ENCODE measurements at regions not wholly inside any gene's neighbourhood (a gene's known extent, or its start where the extent isn't known, plus 50 kb on each side); places are given as distances from the start of the nearest gene placed in this dataset.

GRCh38 chr1:80929868-80930508, 870.7 kb upstream of the ADGRL2 start:
- no peaks in the 10 kb centered on the region for H3K4me1 ChIP-seq
- H3K27ac ChIP-seq = no peak overlapping the region
- TF ChIP-seq CTCF (IDR thresholded peaks at IDR 0.05) = peak in 1 of 4 donors; percentile 9
- TF ChIP-seq POLR2A (IDR thresholded peaks at IDR 0.05) = no peak
- H3K27me3 ChIP-seq = no peaks in the 10 kb centered on the region
- intact Hi-C loops (cut with DNase I) = no loop called here
- DNase-seq = no peak
- no peaks in the 10 kb centered on the region for H3K36me3 ChIP-seq
- whole genome bisulfite sequencing (ENCODE audit: insufficient coverage, low coverage, low lambda C conversion rate, missing lambda C conversion rate) = 43% methylated on average over 1 of the region's 3 CpGs
- ATAC-seq = peak; percentile 50 to 76 (median 61)
- no peaks in the 10 kb centered on the region for H3K9me3 ChIP-seq
- H3K4me3 ChIP-seq = no peak overlapping the region

- TF ChIP-seq POLR2A (IDR thresholded peaks at IDR 0.05) = no peak
- TF ChIP-seq CTCF (IDR thresholded peaks at IDR 0.05) = no peak
- H3K36me3 ChIP-seq = no peaks in the 10 kb centered on the region
- peak in 1 of 4 donors; percentile 15 for ATAC-seq
- 69% methylated on average over 4 of the region's 4 CpGs for WGBS (ENCODE audit: insufficient coverage, low coverage, low lambda C conversion rate, missing lambda C conversion rate)
- H3K4me3 ChIP-seq = no peak overlapping the region
- no peaks in the 10 kb centered on the region for H3K9me3 ChIP-seq
- no peak for DNase-seq
- no peaks in the 10 kb centered on the region for H3K4me1 ChIP-seq
- intact Hi-C loops (cut with DNase I) = no loop called here
- H3K27ac ChIP-seq = no peak overlapping the region
- H3K27me3 ChIP-seq = no peaks in the 10 kb centered on the region
Observed at GRCh38 chr1:80926531-80926930, 874.2 kb upstream of the ADGRL2 start.

GRCh38 chr1:80925130-80925805, 875.5 kb upstream of the ADGRL2 start:
- WGBS (ENCODE audit: insufficient coverage, low coverage, low lambda C conversion rate, missing lambda C conversion rate) = 52% methylated on average over 3 of the region's 3 CpGs
- intact Hi-C loops (cut with DNase I) = no loop called here
- Histone ChIP-seq H3K9me3 (no peaks in the 10 kb centered on the region), H3K4me3 (no peak overlapping the region), H3K27ac (no peak overlapping the region), H3K36me3 (no peaks in the 10 kb centered on the region), H3K27me3 (no peaks in the 10 kb centered on the region), H3K4me1 (no peaks in the 10 kb centered on the region)
- TF ChIP-seq CTCF (IDR thresholded peaks at IDR 0.05) (no peak), POLR2A (IDR thresholded peaks at IDR 0.05) (no peak)
- ATAC-seq (peak in 1 of 4 donors; percentile 17), DNase-seq (no peak)

- no peak for ATAC-seq
- no peak overlapping the region for H3K4me3 ChIP-seq
Observed at GRCh38 chr1:80924290-80924689, 876.4 kb upstream of the ADGRL2 start.

More at GRCh38 chr1:80924290-80924689, 876.4 kb upstream of the ADGRL2 start:
- H3K9me3 ChIP-seq = no peaks in the 10 kb centered on the region
- no peaks in the 10 kb centered on the region for H3K36me3 ChIP-seq
- TF ChIP-seq POLR2A (IDR thresholded peaks at IDR 0.05) (no peak), CTCF (IDR thresholded peaks at IDR 0.05) (no peak)
- intact Hi-C loops (cut with DNase I) = no loop called here
- 96% methylated on average over 2 of the region's 2 CpGs for WGBS (ENCODE audit: insufficient coverage, low coverage, low lambda C conversion rate, missing lambda C conversion rate)
- no peak overlapping the region for H3K27ac ChIP-seq
- H3K4me1 ChIP-seq = no peaks in the 10 kb centered on the region
- no peaks in the 10 kb centered on the region for H3K27me3 ChIP-seq
- DNase-seq = no peak

All from right lobe of liver (tissue), 6 donors.